ENCODE measurements at regions not wholly inside any gene's neighbourhood (a gene's known extent, or its start where the extent isn't known, plus 50 kb on each side); places are given as distances from the start of the nearest gene placed in this dataset.

- TF ChIP-seq CTCF (IDR thresholded peaks at IDR 0.05; ENCODE audit: low read length) (no peak), EZH2 (IDR thresholded peaks at IDR 0.05; ENCODE audit: borderline replicate concordance, low read length) (no peak)
These were observed 315.6 kb downstream of the RDH14 start for GRCh38 chr2:18244845-18245244.
